Jurkat, Clone E6-1 (cell line): ENCODE measurements at regions not wholly inside any gene's neighbourhood (a gene's known extent, or its start where the extent isn't known, plus 50 kb on each side); places are given as distances from the start of the nearest gene placed in this dataset.

Experiments
- DNase-seq: peaks from one replicate; pipeline ENCODE4 v3.0.0-alpha.2; 2011; ENCODE audit warnings: low read depth, low spot score
- H3K4me3 ChIP-seq: 2 replicates; pipeline ENCODE4 v1.5.1; 2011; ENCODE audit warnings: mild to moderate bottlenecking, low read length, control low read depth, moderate library complexity

DNA sequence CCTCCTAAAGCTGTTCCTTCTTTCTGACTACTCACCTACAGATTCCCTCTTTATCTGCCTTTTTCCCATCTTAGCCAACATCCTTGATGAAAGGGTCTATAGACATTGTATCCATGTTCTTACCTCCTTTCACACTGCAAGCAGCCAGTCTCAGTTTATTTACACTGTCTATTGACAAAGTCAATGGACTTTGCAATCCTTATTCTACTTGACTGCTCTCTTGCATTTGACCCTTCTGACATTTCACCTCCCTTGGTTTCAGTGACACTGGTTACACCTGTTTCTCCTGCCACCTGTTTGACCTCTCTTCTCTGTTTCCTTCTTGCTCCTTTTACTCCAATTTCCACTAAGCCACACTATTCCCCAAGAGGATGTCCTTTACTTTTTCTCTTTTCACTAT lies 224.0 kb upstream of the SNX7 start:
- no peak overlapping the region for H3K4me3 ChIP-seq
- DNase-seq: no peak

DNA sequence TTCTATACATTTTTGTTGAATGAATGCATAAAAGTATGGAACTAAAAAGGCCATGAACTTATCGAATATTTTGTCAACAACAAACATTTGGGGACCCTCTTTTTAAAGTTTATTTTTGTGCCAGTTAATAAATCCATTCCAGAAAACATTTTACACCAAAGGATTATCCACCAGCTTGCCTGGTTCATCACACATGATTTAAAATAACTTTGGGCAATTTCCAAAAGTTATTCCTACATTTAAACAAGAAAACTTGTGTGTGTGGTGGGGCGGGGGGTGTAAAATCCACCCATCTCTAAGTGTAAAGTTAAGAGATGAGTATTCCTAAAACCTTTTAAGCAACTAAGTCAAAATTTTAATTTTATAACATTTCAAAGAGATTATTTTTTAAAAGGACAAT lies 224.5 kb upstream of the SNX7 start:
- DNase-seq: no peak
- H3K4me3 ChIP-seq: no peak overlapping the region

GRCh38 chr1:98429965-98430443 lies 231.5 kb upstream of the SNX7 start:
- no peak overlapping the region for H3K4me3 ChIP-seq
- DNase-seq: no peak

- H3K4me3 ChIP-seq: no peak overlapping the region
- no peak for DNase-seq
Observed at GRCh38 chr1:98428864-98429263, 232.7 kb upstream of the SNX7 start.

DNA sequence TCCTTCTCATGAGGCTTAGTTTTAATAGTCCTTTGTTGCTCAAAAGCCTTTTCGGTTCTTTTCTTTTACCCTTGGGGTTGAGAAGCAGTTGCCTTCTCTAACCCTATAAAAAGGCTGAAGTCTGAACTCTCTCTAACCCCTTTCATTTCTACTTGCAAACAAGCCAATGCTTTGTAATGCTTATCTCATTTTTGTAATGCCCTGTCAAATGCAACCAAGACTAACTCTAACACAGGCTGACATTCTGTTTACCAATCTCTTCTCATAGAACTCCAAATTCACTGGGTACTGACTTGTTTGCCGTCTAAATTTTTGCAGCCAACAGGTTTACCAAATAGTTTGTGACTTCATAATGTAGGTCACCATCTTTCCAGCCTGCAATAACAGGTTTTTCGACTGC lies 233.9 kb upstream of the SNX7 start:
- no peak for DNase-seq
- H3K4me3 ChIP-seq: no peak overlapping the region

- DNase-seq: no peak
- no peak overlapping the region for H3K4me3 ChIP-seq
Observed at GRCh38 chr1:98426092-98426491, 235.4 kb upstream of the SNX7 start.

DNA sequence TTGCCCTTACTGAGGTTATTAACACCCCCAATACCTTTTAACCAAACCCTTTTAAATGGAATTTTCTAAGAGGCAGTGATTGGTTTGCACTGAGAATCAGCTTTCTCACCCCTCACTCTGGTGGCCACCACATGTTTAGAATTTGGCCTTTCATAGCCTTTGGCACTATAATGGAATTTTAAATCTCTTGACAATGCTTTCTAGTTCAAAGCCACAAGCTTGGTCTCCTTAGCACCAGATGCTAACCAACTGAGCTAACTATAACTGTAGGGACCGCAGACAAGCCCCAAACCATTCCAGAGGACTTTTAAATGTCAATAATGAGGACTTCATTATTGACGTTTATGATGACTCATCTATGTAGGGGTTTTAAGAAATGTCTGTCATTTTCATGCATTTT lies 238.7 kb upstream of the SNX7 start:
- DNase-seq: no peak
- no peak overlapping the region for H3K4me3 ChIP-seq

GRCh38 chr1:98421085-98421435 lies 240.5 kb upstream of the SNX7 start:
- DNase-seq: no peak
- H3K4me3 ChIP-seq: no peak overlapping the region

GRCh38 chr1:98420376-98421084 lies 241.0 kb upstream of the SNX7 start:
- H3K4me3 ChIP-seq: no peak overlapping the region
- no peak for DNase-seq

GRCh38 chr1:98417820-98418219 lies 243.7 kb upstream of the SNX7 start:
- no peak overlapping the region for H3K4me3 ChIP-seq
- no peak for DNase-seq

- H3K4me3 ChIP-seq: no peak overlapping the region
- DNase-seq: no peak
Observed at GRCh38 chr1:98410082-98410481, 251.4 kb upstream of the SNX7 start.

DNA sequence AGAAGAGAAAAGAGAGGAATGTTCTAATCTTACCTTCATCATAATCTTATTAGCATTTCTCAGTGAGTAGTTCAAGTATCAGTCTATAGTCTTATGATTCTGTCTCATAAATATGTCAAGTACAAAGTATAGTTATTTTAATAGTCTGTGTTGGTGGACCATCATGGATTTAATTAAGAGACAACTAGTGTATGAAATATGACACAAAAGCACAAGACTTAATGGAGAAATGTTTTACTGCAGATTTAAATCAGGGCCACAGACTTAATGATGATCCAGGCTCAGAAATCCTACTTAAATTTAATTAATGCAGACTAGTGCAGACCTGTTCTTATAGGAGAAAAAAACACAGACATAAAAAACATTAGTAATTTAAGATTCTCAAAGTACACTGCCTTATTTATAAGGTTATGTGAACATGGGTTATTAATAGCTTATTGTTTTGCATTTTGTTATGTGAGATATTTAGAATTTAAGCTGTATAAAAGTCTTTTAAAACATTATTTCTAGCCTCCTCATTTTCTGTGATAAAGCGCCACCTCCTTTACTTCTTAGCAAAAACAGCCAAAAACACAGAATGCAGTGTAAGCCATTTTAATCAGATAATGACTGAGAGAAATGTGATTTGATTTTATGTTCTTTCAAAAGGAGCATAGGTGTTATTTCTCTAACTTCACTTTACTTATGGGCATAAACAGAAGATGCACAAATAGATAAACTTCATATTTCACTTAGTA lies 255.0 kb upstream of the SNX7 start:
- no peak overlapping the region for H3K4me3 ChIP-seq
- no peak for DNase-seq

GRCh38 chr1:98405581-98406074 lies 255.9 kb upstream of the SNX7 start:
- no peak overlapping the region for H3K4me3 ChIP-seq
- peak; percentile 46 for DNase-seq

DNA sequence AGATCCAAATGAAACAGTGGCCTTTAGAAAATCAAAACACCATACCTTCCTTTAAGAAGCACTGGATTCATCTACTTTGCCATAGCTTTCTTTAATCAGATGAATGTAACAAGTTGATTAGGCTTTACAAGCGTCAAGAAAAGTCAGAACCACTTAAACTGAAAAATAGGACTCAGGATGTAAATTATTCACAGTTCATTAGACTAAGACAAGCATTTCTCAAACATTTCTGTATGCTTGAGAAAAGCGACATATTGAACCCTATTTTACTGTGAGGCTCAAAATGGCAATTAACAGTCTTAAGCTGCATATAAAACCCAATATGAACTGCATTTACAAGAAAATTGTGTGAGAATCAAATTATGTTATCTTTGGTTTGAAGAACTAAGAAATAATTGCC lies 256.7 kb upstream of the SNX7 start:
- H3K4me3 ChIP-seq: no peak overlapping the region
- DNase-seq: no peak

- no peak for DNase-seq
- no peak overlapping the region for H3K4me3 ChIP-seq
Observed at GRCh38 chr1:98403963-98404480, 257.5 kb upstream of the SNX7 start.

- peak; percentile 76 for DNase-seq
- H3K4me3 ChIP-seq: no peak overlapping the region
Observed at GRCh38 chr1:98402860-98403259, 258.7 kb upstream of the SNX7 start.

DNA sequence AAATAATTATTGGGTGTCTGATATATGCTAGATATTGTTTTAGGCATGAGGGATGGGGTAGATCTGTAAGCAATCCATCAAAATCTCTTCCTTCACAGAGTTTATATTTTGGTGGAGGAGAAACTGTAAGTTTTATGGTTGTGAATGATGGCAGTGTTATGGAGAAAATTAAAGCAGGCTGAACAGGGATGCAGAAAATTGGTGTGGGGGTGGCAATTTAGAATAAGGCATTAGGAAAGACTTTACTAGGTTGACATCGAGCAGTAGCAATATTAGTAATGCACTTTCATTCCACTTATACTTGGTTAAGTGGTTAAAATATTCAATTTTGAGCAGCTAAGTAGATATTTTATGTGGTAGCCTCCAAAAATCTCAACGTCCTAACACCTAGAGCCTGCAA lies 261.1 kb upstream of the SNX7 start:
- H3K4me3 ChIP-seq: no peak overlapping the region
- DNase-seq: no peak

GRCh38 chr1:98399218-98399617 lies 262.3 kb upstream of the SNX7 start:
- DNase-seq: no peak
- no peak overlapping the region for H3K4me3 ChIP-seq

- no peak for DNase-seq
- no peak overlapping the region for H3K4me3 ChIP-seq
Observed at GRCh38 chr1:98398649-98399048, 262.9 kb upstream of the SNX7 start.

- DNase-seq: no peak
- H3K4me3 ChIP-seq: no peak overlapping the region
Observed at GRCh38 chr1:98398092-98398491, 263.4 kb upstream of the SNX7 start.

DNA sequence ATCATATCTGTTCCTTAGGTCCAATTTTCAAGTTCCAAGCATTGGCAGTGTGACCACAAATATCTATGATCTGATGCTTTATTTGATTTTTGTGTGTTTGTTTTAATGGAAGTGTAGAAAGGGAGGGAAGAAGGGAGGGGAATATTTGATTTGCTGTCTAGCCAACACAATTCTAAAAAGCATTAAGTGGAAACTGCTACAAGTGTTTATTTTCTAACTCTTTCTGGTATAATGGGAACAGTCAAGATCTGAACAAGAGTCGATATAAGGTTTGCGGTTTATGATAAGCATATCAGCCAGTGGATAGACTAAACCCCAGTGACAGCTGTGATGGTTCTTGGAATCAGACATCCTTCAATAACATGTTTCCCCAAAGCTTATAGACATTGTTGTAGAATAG lies 267.8 kb upstream of the SNX7 start:
- no peak overlapping the region for H3K4me3 ChIP-seq
- DNase-seq: no peak
